Liver (tissue), 8 donors: ENCODE measurements at regions not wholly inside any gene's neighbourhood (a gene's known extent, or its start where the extent isn't known, plus 50 kb on each side); places are given as distances from the start of the nearest gene placed in this dataset.

Source experiments
- DNase-seq: peaks from one replicate; pipeline ENCODE4 v3.0.0-alpha.2; 2017; ENCODE audit warnings: low spot score
- H3K27ac ChIP-seq, 2 donors: one replicate each; pipeline ENCODE4 v1.7.0; 2013; ENCODE audit warnings: inconsistent platforms in 2 of 2, low read length in 2 of 2, control low read depth in 1 of 2, low read depth in 1 of 2, mild to moderate bottlenecking in 1 of 2
- H3K27me3 ChIP-seq, 4 donors: one replicate each; pipeline versions ENCODE4 v1.6.1 to v1.7.0; 2013; ENCODE audit warnings: low read length in 3 of 4, inconsistent platforms in 1 of 4, mild to moderate bottlenecking in 1 of 4, moderate library complexity in 1 of 4; ENCODE audit not compliant: control insufficient read depth in 4 of 4, insufficient read depth in 4 of 4
- H3K36me3 ChIP-seq, 4 donors: one replicate each; pipeline versions ENCODE4 v1.6.1 to v1.7.0; 2013; ENCODE audit warnings: low read length in 3 of 4, mild to moderate bottlenecking in 3 of 4, low read depth in 1 of 4, moderate library complexity in 1 of 4; ENCODE audit not compliant: control insufficient read depth in 4 of 4, insufficient read depth in 3 of 4
- H3K4me1 ChIP-seq, 4 donors: one replicate each; pipeline versions ENCODE4 v1.6.1 to v1.7.0; 2013; ENCODE audit warnings: low read length in 3 of 4, mild to moderate bottlenecking in 3 of 4, moderate library complexity in 1 of 4; ENCODE audit not compliant: control insufficient read depth in 4 of 4, insufficient read depth in 4 of 4
- H3K4me3 ChIP-seq, 3 donors: one replicate each; pipeline versions ENCODE4 v1.6.1 to v1.7.0; 2013; ENCODE audit warnings: low read length in 3 of 3, control low read depth in 1 of 3, low read depth in 1 of 3, mild to moderate bottlenecking in 1 of 3
- H3K9ac ChIP-seq, 2 donors: one replicate each; pipeline ENCODE4 v1.7.0; 2013; ENCODE audit warnings: low read length in 2 of 2, mild to moderate bottlenecking in 2 of 2, moderate library complexity in 2 of 2, control low read depth in 1 of 2, low read depth in 1 of 2
- H3K9me3 ChIP-seq, 4 donors: one replicate each; pipeline versions ENCODE4 v1.6.1 to v1.7.0; 2013; ENCODE audit warnings: low read length in 3 of 4; ENCODE audit not compliant: control insufficient read depth in 4 of 4
- ATF3 ChIP-seq: IDR thresholded peaks from 2 replicates; pipeline ENCODE4 v1.6.1; 2016; ENCODE audit warnings: antibody characterized with exemption
- CTCF ChIP-seq: fragments of 150-350 bp; IDR thresholded peaks from 2 replicates; pipeline ENCODE4 v1.5.1; 2017; ENCODE audit warnings: improper control_type of control experiment, low read depth, low read length; ENCODE audit not compliant: missing input control
- EGR1 ChIP-seq, 2 donors: IDR thresholded peaks; 2 replicates each; pipeline ENCODE4 v1.6.1; 2016 to 2018; ENCODE audit warnings: antibody characterized with exemption in 2 of 2, low read depth in 2 of 2
- FOXA1 ChIP-seq: IDR thresholded peaks from 2 replicates; pipeline ENCODE4 v1.6.1; 2016; ENCODE audit warnings: antibody characterized with exemption
- FOXA2 ChIP-seq: IDR thresholded peaks from 2 replicates; pipeline ENCODE4 v1.6.1; 2016; ENCODE audit warnings: antibody characterized with exemption
- GABPA ChIP-seq, 2 donors: IDR thresholded peaks in 1 of 2; conservative IDR thresholded peaks in 1 of 2; 2 replicates each; pipeline ENCODE4 v1.6.1; 2016; ENCODE audit warnings: antibody characterized with exemption in 2 of 2, mild to moderate bottlenecking in 1 of 2, moderate library complexity in 1 of 2
- HNF4A ChIP-seq, 2 donors: conservative IDR thresholded peaks; 2 replicates each; pipeline ENCODE4 v1.6.1; 2016; ENCODE audit warnings: antibody characterized with exemption in 2 of 2, mild to moderate bottlenecking in 2 of 2
- HNF4G ChIP-seq: IDR thresholded peaks from 2 replicates; pipeline ENCODE4 v1.6.1; 2016; ENCODE audit warnings: antibody characterized with exemption
- JUND ChIP-seq, 2 donors: IDR thresholded peaks; 2 replicates each; pipeline ENCODE4 v1.6.1; 2016; ENCODE audit warnings: antibody characterized with exemption in 2 of 2
- MAX ChIP-seq: IDR thresholded peaks from 2 replicates; pipeline ENCODE4 v1.6.1; 2016; ENCODE audit warnings: antibody characterized with exemption
- NR2F2 ChIP-seq: IDR thresholded peaks from 2 replicates; pipeline ENCODE4 v1.6.1; 2016; ENCODE audit warnings: antibody characterized with exemption
- RAD21 ChIP-seq, 2 donors: IDR thresholded peaks; 2 replicates each; pipeline ENCODE4 v1.6.1; 2016; ENCODE audit warnings: antibody characterized with exemption in 2 of 2, mild to moderate bottlenecking in 2 of 2
- REST ChIP-seq: IDR thresholded peaks from 2 replicates; pipeline ENCODE4 v1.6.1; 2016; ENCODE audit warnings: antibody characterized with exemption, mild to moderate bottlenecking
- RXRA ChIP-seq, 2 donors: IDR thresholded peaks; 2 replicates each; pipeline ENCODE4 v1.6.1; 2017 to 2018; ENCODE audit warnings: antibody characterized with exemption in 2 of 2, mild to moderate bottlenecking in 1 of 2
- SP1 ChIP-seq: IDR thresholded peaks from 2 replicates; pipeline ENCODE4 v1.6.1; 2018; ENCODE audit warnings: antibody characterized with exemption, mild to moderate bottlenecking
- YY1 ChIP-seq: IDR thresholded peaks from 2 replicates; pipeline ENCODE4 v1.6.1; 2016; ENCODE audit warnings: antibody characterized with exemption, mild to moderate bottlenecking
- ZBTB33 ChIP-seq: IDR thresholded peaks from 2 replicates; pipeline ENCODE4 v1.6.1; 2016; ENCODE audit warnings: antibody characterized with exemption
- WGBS: extraction: QIAGEN DNeasy Blood & Tissue Kit; methylation state at CpG from one replicate; pipeline ENCODE4 v1.1.7; 2013; 5-methylcytosine and 5-hydroxymethylcytosine counted together
- donor health status: healthy.
- donor health status: healthy.
- donor health status: healthy.
- donor health status: healthy.
- donor health status: healthy.

- Histone ChIP-seq H3K27me3 (no peaks in the 10 kb centered on the region), H3K27ac (no peak overlapping the region), H3K4me3 (no peak overlapping the region), H3K4me1 (no peaks in the 10 kb centered on the region), H3K36me3 (no peaks in the 10 kb centered on the region), H3K9me3 (no peaks in the 10 kb centered on the region), H3K9ac (no peak overlapping the region)
- no peak for DNase-seq
- 88% methylated on average over 1 of the region's 1 CpG for WGBS
- TF ChIP-seq ATF3 (no peak), MAX (no peak), SP1 (no peak), REST (no peak), GABPA (IDR thresholded peaks at IDR 0.05 in 1 of 2, conservative IDR thresholded peaks at IDR 0.05 in 1 of 2) (no peak), YY1 (no peak), RXRA (IDR thresholded peaks at IDR 0.05) (no peak), FOXA1 (no peak), EGR1 (IDR thresholded peaks at IDR 0.05; ENCODE audit: low read depth in 2 of 2) (no peak), NR2F2 (no peak), FOXA2 (no peak), ZBTB33 (no peak), JUND (IDR thresholded peaks at IDR 0.05) (no peak), RAD21 (IDR thresholded peaks at IDR 0.05) (no peak), HNF4G (no peak), CTCF (no peak), HNF4A (conservative IDR thresholded peaks at IDR 0.05) (no peak)
Measured at GRCh38 chr12:77477907-77478533, 352.7 kb upstream of the NAV3 start.

- DNase-seq, result no peak
- no peaks in the 10 kb centered on the region for H3K4me1 ChIP-seq
- H3K4me3 ChIP-seq, result no peak overlapping the region
- no peak overlapping the region for H3K9ac ChIP-seq
- H3K36me3 ChIP-seq, result no peaks in the 10 kb centered on the region
- H3K27me3 ChIP-seq, result no peaks in the 10 kb centered on the region
- WGBS, result 71% methylated on average over 1 of the region's 1 CpG
- H3K9me3 ChIP-seq, result no peaks in the 10 kb centered on the region
- H3K27ac ChIP-seq, result no peak overlapping the region
- TF ChIP-seq CTCF (no peak), FOXA2 (no peak), RXRA (IDR thresholded peaks at IDR 0.05) (no peak), GABPA (IDR thresholded peaks at IDR 0.05 in 1 of 2, conservative IDR thresholded peaks at IDR 0.05 in 1 of 2) (no peak), ATF3 (no peak), HNF4A (conservative IDR thresholded peaks at IDR 0.05) (no peak), FOXA1 (no peak)
Measured at GRCh38 chr12:77471801-77472200, 358.9 kb upstream of the NAV3 start.
